ENCODE measurements at regions not wholly inside any gene's neighbourhood (a gene's known extent, or its start where the extent isn't known, plus 50 kb on each side); places are given as distances from the start of the nearest gene placed in this dataset.

GRCh38 chr20:39089797-39090196 lies 127.7 kb downstream of the DHX35 start:
- no peak for ATAC-seq
- no peak for DNase-seq
- Histone ChIP-seq H3K4me3 (no peak overlapping the region), H3K36me3 (ENCODE audit: low read depth) (no peaks in the 10 kb centered on the region), H3K9me3 (no peaks in the 10 kb centered on the region), H3K4me1 (ENCODE audit: low read depth) (no peaks in the 10 kb centered on the region)
- intact Hi-C loops (cut with DNase I, micrococcal nuclease): no loop called here
- no peak for TF ChIP-seq CTCF (IDR thresholded peaks at IDR 0.05)
